ENCODE measurements at regions not wholly inside any gene's neighbourhood (a gene's known extent, or its start where the extent isn't known, plus 50 kb on each side); places are given as distances from the start of the nearest gene placed in this dataset.
A peak's percentile ranks its signal among the peaks of the same experiment; 100 is the strongest.
"Not testable (repeated sequence)": the region's sequence is repeated elsewhere in the genome, so short reads cannot be mapped to it uniquely, and the experiment has no call there.

- Histone ChIP-seq H3K4me1 (ENCODE audit: low read depth) (no peaks in the 10 kb centered on the region), H3K4me3 (no peak overlapping the region), H3K9me3 (ENCODE audit: low read depth) (no peaks in the 10 kb centered on the region), H3K27me3 (no peaks in the 10 kb centered on the region), H3K36me3 (no peaks in the 10 kb centered on the region), H3K27ac (no peak overlapping the region)
- DNase-seq (ENCODE audit: low read depth in 1 of 2, low spot score in 1 of 2) = no peak
- TF ChIP-seq, protein P1, sequence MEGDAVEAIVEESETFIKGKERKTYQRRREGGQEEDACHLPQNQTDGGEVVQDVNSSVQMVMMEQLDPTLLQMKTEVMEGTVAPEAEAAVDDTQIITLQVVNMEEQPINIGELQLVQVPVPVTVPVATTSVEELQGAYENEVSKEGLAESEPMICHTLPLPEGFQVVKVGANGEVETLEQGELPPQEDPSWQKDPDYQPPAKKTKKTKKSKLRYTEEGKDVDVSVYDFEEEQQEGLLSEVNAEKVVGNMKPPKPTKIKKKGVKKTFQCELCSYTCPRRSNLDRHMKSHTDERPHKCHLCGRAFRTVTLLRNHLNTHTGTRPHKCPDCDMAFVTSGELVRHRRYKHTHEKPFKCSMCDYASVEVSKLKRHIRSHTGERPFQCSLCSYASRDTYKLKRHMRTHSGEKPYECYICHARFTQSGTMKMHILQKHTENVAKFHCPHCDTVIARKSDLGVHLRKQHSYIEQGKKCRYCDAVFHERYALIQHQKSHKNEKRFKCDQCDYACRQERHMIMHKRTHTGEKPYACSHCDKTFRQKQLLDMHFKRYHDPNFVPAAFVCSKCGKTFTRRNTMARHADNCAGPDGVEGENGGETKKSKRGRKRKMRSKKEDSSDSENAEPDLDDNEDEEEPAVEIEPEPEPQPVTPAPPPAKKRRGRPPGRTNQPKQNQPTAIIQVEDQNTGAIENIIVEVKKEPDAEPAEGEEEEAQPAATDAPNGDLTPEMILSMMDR (IDR thresholded peaks at IDR 0.05; ENCODE audit: low read depth, low read length) = no peak
Observed at GRCh38 chr15:58374147-58374546, 57.6 kb upstream of the LIPC start.

GRCh38 chr15:58377193-58377592 is 54.6 kb upstream of the LIPC start:
- no peak for DNase-seq (ENCODE audit: low read depth in 1 of 2, low spot score in 1 of 2)
- no peak overlapping the region for H3K4me3 ChIP-seq
- TF ChIP-seq, protein P1 (IDR thresholded peaks at IDR 0.05; ENCODE audit: low read depth, low read length) = no peak
- no peaks in the 10 kb centered on the region for H3K27me3 ChIP-seq
- H3K27ac ChIP-seq = no peak overlapping the region
- H3K36me3 ChIP-seq = no peaks in the 10 kb centered on the region
- no peaks in the 10 kb centered on the region for H3K4me1 ChIP-seq (ENCODE audit: low read depth)
- H3K9me3 ChIP-seq (ENCODE audit: low read depth) = no peaks in the 10 kb centered on the region

DNA sequence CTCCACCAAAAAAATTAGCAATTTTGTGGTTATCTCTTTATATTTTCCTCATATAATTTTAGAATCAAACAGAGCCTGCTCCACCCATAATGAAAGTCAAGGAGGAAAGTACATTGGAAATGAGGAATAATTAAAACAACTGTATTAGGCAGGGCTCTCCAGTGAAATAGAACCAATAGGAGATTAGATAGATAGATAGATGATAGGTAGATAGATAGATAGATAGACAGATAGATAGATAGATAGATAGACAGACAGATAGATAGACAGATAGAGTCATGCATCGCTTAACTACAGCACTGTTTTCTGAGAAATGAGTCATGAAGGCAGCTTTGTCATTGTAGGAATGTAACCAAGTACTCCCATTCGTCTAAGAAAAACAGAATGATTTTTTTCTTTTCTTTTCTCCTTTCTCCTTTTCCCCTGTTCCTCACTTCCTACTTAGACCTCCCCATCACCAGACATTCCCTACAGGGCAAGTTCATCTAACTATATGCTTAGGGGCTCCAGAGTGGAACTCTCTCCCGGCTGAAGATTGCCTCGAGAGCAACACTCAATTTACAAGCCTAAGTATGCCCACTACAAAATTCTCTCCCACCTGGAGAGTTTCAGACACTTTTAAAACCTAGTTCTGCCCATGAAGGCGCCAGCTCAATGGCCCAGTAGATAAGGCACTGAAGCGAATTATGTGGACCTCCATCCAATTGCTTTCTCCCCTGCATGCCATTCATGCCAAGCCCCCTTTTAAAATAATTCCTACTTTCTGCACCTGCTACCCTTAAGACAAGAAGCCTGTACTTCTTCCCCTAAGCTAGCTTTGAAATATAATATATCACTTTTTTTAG is 53.3 kb upstream of the LIPC start:
- DNase-seq (ENCODE audit: low read depth in 1 of 2, low spot score in 1 of 2) = no peak
- Histone ChIP-seq H3K27me3 (no peaks in the 10 kb centered on the region), H3K36me3 (no peaks in the 10 kb centered on the region), H3K27ac (no peak overlapping the region), H3K4me3 (no peak overlapping the region), H3K9me3 (ENCODE audit: low read depth) (no peaks in the 10 kb centered on the region), H3K4me1 (ENCODE audit: low read depth) (no peaks in the 10 kb centered on the region)
- TF ChIP-seq, protein P1 (IDR thresholded peaks at IDR 0.05; ENCODE audit: low read depth, low read length) = no peak

DNA sequence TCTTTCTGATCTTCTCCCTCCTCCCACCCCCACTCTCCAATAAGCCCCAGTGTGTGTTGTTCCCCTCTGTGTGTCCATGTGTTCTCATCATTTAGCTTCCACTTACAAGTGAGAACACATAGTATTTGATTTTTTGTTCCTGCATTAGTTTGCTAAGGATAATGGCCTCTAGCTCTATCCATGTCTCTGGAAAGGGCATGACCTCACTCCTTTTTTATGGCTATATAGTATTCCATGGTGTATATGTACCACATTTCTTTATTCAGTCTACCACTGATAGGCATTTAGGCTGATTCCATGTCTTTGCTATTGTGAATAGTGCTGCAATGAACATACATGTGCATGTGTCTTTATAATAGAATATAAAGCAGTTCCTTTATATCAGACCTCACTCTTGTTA is 52.3 kb upstream of the LIPC start:
- not testable (repeated sequence) for H3K9me3 ChIP-seq (ENCODE audit: low read depth); H3K4me1 ChIP-seq (ENCODE audit: low read depth)

DNA sequence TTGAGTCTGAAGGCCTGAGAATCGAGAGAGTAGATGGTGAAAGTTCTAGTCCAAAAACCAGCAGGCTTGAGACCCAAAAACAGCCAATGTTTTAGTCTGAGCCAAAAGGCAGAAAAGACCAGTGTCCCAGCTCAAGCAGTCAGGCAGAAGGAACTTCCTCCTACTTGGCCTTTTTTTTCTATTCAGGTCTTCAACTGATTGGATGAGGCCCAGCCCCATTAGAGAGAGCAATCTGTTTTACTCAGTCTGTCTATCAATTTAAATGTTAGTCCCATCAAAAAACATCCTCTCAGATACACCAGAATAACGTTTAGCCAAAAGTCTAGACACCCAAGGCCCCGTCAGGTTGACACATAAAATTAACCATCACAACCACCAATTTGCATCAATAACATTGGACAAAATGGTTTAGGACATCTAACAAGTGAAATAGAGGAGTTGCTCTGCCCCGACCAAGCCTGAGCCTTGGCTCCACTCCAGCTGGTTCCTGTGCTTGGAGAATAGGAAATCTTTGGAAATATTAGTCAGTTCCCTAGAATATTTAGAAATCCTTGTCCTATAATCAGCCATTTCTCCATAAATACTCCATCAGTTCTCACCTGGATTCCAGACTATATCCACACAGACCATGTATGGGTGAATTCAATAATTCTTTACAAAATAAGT is 51.4 kb upstream of the LIPC start:
- Histone ChIP-seq H3K4me1 (ENCODE audit: low read depth) (no peaks in the 10 kb centered on the region), H3K4me3 (no peak overlapping the region), H3K27ac (no peak overlapping the region), H3K27me3 (no peaks in the 10 kb centered on the region), H3K36me3 (no peaks in the 10 kb centered on the region), H3K9me3 (ENCODE audit: low read depth) (no peaks in the 10 kb centered on the region)
- TF ChIP-seq, protein P1 (IDR thresholded peaks at IDR 0.05; ENCODE audit: low read depth, low read length) = no peak
- peak in 1 of 2 donors; percentile 35 for DNase-seq (ENCODE audit: low read depth in 1 of 2, low spot score in 1 of 2)

More for the DNA sequence above, 52.3 kb upstream of the LIPC start:
- not testable (repeated sequence) for H3K27me3 ChIP-seq; DNase-seq (ENCODE audit: low read depth in 1 of 2, low spot score in 1 of 2); H3K36me3 ChIP-seq; H3K27ac ChIP-seq; H3K4me3 ChIP-seq

DNA sequence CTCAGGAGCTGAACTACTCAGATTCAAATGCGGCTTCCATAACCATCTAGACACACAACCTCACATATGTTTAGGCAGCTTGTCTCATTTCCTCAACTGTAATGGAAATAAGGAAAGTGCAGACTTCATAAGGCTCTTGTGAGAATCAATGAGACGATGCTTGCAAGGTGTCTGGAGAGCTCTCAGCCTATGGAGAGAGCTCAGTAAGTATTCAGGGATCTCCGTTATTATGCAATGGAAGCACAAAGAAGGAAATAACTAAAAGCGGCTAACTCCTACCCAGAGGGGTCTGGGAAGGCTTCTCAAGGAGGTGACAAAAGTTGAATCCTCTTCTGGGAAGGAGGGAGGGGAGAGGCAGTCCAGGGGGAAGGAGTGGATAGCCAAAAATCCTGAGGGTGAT is 50.1 kb upstream of the LIPC start:
- no peak overlapping the region for H3K4me3 ChIP-seq
- TF ChIP-seq, protein P1 (IDR thresholded peaks at IDR 0.05; ENCODE audit: low read depth, low read length) = no peak
- no peaks in the 10 kb centered on the region for H3K27me3 ChIP-seq
- no peaks in the 10 kb centered on the region for H3K9me3 ChIP-seq (ENCODE audit: low read depth)
- no peaks in the 10 kb centered on the region for H3K4me1 ChIP-seq (ENCODE audit: low read depth)
- no peaks in the 10 kb centered on the region for H3K36me3 ChIP-seq
- H3K27ac ChIP-seq = no peak overlapping the region
- no peak for DNase-seq (ENCODE audit: low read depth in 1 of 2, low spot score in 1 of 2)

All from cardiac muscle cell (in vitro differentiated cells and primary cell).